ENCODE measurements at regions not wholly inside any gene's neighbourhood (a gene's known extent, or its start where the extent isn't known, plus 50 kb on each side); places are given as distances from the start of the nearest gene placed in this dataset.

DNA sequence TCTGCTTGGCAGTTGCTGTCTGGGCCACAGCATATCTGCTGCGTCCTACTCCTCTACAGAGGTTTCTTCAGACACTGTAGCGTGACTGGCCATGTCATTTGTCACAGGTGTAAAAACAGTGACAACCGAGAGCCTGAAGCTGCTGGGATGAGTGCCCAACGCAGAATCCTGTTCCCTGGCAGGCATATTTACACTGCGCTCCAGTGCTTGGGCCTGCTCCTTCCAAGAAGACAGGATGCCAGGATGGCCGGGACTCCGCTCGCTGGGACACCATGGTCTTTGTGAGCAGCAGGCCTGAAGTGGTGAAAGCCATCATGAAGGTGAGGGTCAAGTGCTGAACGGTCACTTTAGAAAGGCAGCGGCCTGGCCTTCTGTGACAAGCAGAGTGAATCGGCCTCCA is 171.4 kb downstream of the EMP1 start:
- 100% methylated on average over 1 of the region's 11 CpGs; no CpG with 5 or more reads in 1 of the 2 donors for WGBS, 2 donors (ENCODE audit: low coverage in 1 of 2)
- Histone ChIP-seq H3K36me3 (no peaks in the 10 kb centered on the region), H3K9me3 (no peaks in the 10 kb centered on the region), H3K4me1 (no peaks in the 10 kb centered on the region), H3K4me3 (no peak overlapping the region), H3K27ac (no peak overlapping the region), H3K27me3 (no peaks in the 10 kb centered on the region)
- ATAC-seq: no peak
- TF ChIP-seq POLR2A (IDR thresholded peaks at IDR 0.05) (no peak), POLR2AphosphoS5 (IDR thresholded peaks at IDR 0.05) (no peak), CTCF (IDR thresholded peaks at IDR 0.05) (no peak), EP300 (IDR thresholded peaks at IDR 0.05) (no peak)

GRCh38 chr12:13365748-13366366 is 169.3 kb downstream of the EMP1 start:
- H3K4me1 ChIP-seq: no peaks in the 10 kb centered on the region
- H3K36me3 ChIP-seq: no peaks in the 10 kb centered on the region
- TF ChIP-seq EP300 (IDR thresholded peaks at IDR 0.05) (no peak), CTCF (IDR thresholded peaks at IDR 0.05) (no peak), POLR2AphosphoS5 (IDR thresholded peaks at IDR 0.05) (no peak), POLR2A (IDR thresholded peaks at IDR 0.05) (no peak)
- H3K4me3 ChIP-seq: no peak overlapping the region
- no peaks in the 10 kb centered on the region for H3K27me3 ChIP-seq
- no peaks in the 10 kb centered on the region for H3K9me3 ChIP-seq
- H3K27ac ChIP-seq: no peak overlapping the region
- 93 to 100% methylated on average over 2 to 12 of the region's 16 CpGs for WGBS, 2 donors (ENCODE audit: low coverage in 1 of 2)
- no peak for ATAC-seq

DNA sequence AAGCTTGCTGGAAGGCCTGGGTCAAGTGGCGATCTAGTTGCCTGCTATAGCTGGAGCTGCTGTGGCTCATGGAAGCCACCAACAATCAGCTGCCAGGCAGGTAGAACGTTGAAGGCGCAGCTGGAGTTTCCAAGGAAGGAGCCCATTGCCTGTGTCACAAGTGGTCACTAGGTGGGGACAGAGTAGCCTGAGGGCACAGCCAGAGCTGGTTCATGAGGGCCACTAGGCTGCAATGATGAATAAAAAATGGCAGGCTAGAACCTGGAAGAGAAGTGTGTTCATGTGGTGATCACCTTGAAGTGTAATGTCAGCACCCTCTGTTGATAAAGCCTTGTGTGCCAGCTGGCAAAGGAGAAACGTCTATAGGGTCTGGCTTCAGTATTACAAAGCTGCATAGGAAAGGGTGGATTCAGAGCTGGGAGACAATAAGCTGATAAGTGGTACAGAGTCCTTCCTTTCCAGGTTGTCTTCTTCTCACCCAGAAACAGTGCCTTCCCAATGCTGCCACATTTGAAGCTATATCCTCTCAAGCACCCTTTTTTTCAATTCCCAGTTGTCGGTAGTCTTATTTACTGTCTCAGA is 165.8 kb downstream of the EMP1 start:
- no peak overlapping the region for H3K4me3 ChIP-seq
- TF ChIP-seq POLR2AphosphoS5 (IDR thresholded peaks at IDR 0.05) (no peak), CTCF (IDR thresholded peaks at IDR 0.05) (peak; percentile 51 to 81 (median 62))
- H3K4me1 ChIP-seq: no peaks in the 10 kb centered on the region
- H3K9me3 ChIP-seq: no peaks in the 10 kb centered on the region
- no peaks in the 10 kb centered on the region for H3K27me3 ChIP-seq
- ATAC-seq: no peak
- 67 to 79% methylated on average over 3 to 5 of the region's 5 CpGs for WGBS, 2 donors (ENCODE audit: low coverage in 1 of 2)
- no peak overlapping the region for H3K27ac ChIP-seq
- no peaks in the 10 kb centered on the region for H3K36me3 ChIP-seq

DNA sequence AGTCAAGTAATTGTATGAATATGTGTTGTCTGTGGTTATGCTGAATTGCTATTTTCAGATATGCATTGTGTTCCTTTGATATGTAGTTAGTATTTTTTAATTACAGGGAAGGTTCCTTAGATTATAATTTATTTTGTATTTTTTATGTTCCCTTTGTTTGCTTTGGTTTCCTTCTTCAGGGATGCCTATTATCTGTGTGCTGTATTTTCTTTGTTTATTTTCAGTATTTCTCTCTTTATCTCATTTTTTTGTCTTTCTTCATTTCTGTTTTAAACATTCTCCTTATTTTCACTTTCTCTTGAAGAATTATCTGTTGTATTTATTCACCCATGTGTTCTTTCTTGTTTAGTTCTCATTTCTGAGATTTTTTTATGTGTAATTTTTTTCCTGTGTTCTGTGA is 163.1 kb downstream of the EMP1 start:
- ATAC-seq: no peak
- peaks cover 4% of the 10 kb centered on the region for H3K27me3 ChIP-seq
- H3K4me3 ChIP-seq: no peak overlapping the region
- H3K27ac ChIP-seq: no peak overlapping the region
- H3K36me3 ChIP-seq: no peaks in the 10 kb centered on the region
- no peaks in the 10 kb centered on the region for H3K9me3 ChIP-seq
- no peaks in the 10 kb centered on the region for H3K4me1 ChIP-seq
- no peak for TF ChIP-seq CTCF (IDR thresholded peaks at IDR 0.05)
- TF ChIP-seq POLR2AphosphoS5 (IDR thresholded peaks at IDR 0.05): no peak
- TF ChIP-seq EP300 (IDR thresholded peaks at IDR 0.05): no peak
- TF ChIP-seq POLR2A (IDR thresholded peaks at IDR 0.05): no peak

GRCh38 chr12:13358391-13358905 is 161.9 kb downstream of the EMP1 start:
- Histone ChIP-seq H3K27me3 (peaks cover 4% of the 10 kb centered on the region), H3K9me3 (no peaks in the 10 kb centered on the region), H3K36me3 (no peaks in the 10 kb centered on the region), H3K4me1 (no peaks in the 10 kb centered on the region), H3K27ac (no peak overlapping the region), H3K4me3 (no peak overlapping the region)
- no peak for ATAC-seq
- WGBS, 2 donors (ENCODE audit: low coverage in 1 of 2): 88 to 93% methylated on average over 1 to 3 of the region's 4 CpGs
- TF ChIP-seq CTCF (IDR thresholded peaks at IDR 0.05): no peak
- no peak for TF ChIP-seq POLR2AphosphoS5 (IDR thresholded peaks at IDR 0.05)
- no peak for TF ChIP-seq POLR2A (IDR thresholded peaks at IDR 0.05)
- TF ChIP-seq EP300 (IDR thresholded peaks at IDR 0.05): no peak
